DMS114 treated with DMSO at 0.1 percent for 48 hours (cell line): ENCODE measurements at regions not wholly inside any gene's neighbourhood (a gene's known extent, or its start where the extent isn't known, plus 50 kb on each side); places are given as distances from the start of the nearest gene placed in this dataset.

ENCODE experiments used
- DNase-seq: peaks from one replicate; lab custom pipeline; 2025; ENCODE audit not compliant: unreplicated experiment; lab: John Stamatoyannopoulos, UW

DNA sequence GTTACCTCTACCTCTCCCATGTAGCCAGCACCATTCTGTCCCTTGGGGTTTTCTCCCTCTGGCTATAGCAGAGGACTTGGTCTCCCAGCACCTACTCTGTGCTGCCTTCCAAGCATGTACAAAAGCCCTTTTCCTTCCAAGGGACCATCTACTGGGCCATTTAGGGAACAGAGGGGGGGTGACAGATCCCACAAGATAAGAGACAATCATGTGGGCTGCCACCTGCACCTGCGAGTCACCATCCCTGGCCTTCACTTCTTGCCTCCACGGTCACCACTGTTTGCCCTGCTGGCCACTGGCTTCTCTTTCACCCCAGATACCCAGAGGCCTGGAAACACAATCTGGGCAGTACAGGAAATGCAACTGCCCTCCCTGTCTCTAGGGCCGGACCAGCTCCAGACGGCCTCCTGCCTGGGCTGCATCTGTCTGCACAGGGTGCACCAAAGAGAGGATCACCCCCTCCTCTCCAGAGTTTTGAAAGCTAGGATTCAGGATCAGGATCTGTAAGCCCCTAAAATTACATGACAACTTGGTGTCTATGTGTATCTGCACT lies 160.8 kb upstream of the NECTIN1 start:
- DNase-seq: no peak

- DNase-seq: no peak
These were observed 160.1 kb upstream of the NECTIN1 start for GRCh38 chr11:119889111-119889510.

DNA sequence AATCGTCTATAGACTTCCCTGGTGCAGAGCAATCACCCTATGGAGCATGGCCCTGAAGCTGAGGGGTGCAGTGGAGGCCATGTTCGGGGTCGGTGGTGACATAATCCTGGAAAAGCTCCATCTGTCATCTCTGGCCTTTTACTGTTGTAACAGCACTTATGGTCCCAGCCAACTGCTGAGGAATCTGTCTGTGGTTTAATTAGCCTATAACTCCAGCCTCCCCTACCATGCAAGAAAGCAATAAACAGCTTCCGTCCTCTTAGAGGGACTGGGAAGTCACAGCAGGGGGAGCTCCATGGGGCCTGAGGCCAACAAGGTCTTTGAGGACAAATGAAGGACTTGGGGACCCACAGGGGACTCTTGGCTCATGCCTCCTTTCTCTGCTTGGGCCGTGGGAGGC lies 159.1 kb upstream of the NECTIN1 start:
- no peak for DNase-seq

DNA sequence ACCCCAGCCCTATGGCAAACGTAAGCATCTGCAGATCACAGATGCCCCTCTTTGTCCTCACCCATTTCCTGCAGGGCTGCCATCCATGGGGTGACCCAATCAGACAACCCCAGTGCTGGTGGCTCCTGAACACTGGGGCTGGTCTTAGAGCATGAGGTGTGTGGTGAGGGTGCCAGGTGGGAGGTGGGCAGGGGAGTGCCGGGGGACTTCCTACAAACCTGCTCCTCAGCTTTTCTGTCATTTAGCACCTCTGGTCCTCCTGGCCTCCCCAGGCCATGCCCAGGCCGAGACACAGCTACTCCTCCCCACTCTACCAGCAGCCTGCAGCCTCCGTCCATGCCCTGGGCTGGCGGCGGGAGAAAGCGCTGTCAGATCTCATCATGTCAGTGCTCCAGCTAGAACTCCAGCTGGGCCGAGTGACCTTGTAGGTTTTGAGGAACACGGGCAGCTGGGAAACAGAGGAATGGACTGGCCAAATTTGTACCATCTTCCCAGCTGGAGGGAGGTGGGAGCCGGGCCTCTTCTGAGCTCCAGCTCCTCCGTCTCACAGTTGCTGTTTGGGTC lies 157.7 kb upstream of the NECTIN1 start:
- DNase-seq: no peak

- no peak for DNase-seq
These were observed 157.0 kb upstream of the NECTIN1 start for GRCh38 chr11:119885861-119886567.

- no peak for DNase-seq
These were observed 156.1 kb upstream of the NECTIN1 start for GRCh38 chr11:119885067-119885466.

- no peak for DNase-seq
These were observed 153.3 kb upstream of the NECTIN1 start for GRCh38 chr11:119882316-119882715.

- no peak for DNase-seq
These were observed 151.9 kb upstream of the NECTIN1 start for GRCh38 chr11:119880873-119881272.

- DNase-seq: no peak
These were observed 151.1 kb upstream of the NECTIN1 start for GRCh38 chr11:119880143-119880542.

- DNase-seq: no peak
These were observed 150.0 kb upstream of the NECTIN1 start for GRCh38 chr11:119878990-119879389.

DNA sequence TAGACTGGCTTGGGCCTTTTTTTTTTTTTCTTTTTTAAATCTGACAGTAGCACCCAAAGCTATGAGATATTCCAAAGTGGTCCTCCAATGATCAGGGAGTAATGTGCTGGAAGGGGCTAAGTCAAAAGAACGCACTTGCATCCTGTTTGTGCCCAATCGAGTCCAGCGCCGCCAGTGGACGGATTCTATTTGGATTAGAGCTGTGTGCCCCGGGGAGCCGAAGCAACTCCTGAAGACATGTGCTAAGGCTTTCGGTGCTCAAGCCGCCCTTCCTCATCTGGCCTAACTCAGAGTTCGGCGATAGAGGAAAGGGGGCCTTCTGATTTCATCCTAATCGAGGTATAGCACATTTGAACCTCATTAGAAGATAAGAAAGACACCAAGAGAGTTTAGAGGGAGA lies 147.8 kb upstream of the NECTIN1 start:
- no peak for DNase-seq

- no peak for DNase-seq
These were observed 147.0 kb upstream of the NECTIN1 start for GRCh38 chr11:119875841-119876600.

DNA sequence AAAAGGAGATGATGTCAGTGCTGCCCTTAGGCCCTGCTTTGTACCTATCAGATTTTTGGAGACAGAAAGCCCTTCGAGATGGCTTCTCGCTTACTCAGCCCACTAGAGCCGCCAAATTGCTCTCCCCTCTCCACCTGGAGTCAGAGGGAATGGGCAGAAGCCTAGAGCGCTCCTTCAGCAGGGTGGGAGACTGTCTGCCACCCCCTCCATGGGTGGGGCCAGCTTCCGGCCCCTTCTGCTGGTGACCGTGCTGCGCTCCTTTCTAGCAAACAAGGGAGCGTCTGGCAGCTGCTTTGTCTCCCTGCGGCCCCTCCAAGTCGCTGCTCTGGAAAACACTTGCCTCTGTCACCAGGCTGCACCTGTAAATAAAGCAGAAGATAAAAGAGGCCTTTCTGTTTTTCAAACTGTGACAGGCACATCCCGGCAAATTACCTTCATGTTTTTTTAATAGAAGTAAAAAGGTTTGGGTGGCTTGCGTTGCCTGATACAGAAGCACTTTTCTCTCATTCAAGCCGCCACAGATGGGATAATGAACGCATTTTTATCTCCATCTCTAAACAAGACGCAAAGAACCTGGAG lies 145.7 kb upstream of the NECTIN1 start:
- DNase-seq: no peak

DNA sequence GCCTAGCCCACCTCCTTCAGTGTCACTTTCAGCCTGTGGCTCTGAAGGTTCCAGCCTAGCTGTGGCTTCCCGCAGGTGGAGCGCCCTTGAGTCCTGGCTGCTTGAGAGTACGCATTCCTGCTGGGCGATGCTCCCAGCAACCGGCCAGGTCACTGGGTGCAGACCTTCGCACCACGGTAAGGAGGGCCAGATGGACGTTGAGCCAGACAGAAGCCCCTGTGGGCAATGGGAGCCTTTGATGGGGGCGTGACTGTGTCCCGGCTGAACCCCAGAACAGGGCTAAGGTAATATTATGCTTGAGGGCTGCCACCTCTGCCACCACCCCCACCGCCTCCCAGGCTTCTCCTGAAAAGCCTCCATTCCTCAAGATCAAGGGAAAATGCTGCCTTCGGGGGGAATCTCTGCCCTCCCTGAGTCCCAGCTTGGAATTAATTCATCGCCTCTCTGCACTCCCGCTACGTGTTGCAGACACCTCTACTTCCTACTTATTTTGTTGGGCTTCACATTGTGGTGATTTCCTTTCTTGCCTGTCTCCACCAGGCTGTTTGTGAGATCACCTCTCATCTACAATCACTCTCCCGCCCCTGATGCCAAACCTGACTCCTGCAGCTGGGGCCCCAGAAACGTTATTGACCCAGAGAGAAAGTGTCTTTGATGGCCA lies 144.9 kb upstream of the NECTIN1 start:
- no peak for DNase-seq

DNA sequence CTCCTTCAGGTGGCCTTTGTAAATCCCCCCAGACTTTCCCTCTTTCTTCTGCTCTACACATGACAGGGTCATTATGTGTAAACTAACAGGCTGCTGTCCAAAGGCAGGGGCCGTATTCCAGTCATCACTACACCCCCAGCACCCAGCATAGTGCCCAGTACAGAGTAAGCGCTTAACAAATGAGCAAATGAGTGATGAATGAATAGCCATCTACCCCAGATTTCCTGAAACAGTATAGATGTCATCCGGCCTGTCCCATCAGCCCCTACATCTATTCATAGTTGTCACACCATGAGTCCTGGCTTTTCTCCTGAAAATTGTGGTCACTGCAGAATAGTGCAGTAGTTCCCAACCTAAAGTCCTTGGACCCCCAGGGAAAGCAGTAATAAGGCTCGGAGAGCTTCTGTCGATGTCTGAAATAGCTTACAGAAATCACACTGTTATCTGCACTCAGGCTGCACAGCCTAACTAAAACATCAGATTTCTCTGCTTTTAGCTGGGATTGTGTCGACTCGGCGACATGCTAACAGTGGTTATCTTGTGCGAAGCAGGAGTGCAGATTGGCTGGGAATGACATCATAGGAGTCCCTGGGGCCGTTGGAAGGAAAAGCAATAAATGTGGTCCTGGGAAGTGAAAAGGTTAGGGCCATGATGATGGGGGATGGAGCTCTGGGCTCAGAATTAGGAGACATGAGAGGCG lies 143.8 kb upstream of the NECTIN1 start:
- DNase-seq: no peak

DNA sequence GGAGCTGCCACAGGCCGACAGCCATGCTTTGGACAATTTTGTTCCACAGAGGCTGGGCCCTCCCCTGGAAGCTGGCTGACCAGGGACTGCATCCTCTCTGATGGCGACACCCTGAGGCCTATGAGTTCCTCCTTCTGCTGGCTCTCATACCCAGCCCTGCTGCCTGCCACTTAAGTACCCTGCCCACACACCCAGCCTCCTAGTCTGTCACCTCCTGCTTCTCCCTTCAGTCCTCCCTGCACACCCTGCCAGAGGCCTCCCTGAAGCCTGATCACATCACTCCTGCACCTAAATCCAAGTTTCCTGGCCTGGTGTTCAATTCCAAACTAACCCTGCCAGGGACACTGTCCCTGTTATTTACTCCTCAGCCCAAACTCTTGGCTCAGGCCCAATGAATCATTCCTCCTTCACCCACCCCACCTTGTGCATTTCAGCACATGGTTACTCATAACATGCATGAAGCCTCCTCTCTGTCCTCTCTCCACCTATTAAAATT lies 136.7 kb upstream of the NECTIN1 start:
- no peak for DNase-seq

GRCh38 chr11:119864836-119865235 lies 135.8 kb upstream of the NECTIN1 start:
- no peak for DNase-seq

- no peak for DNase-seq
These were observed 135.0 kb upstream of the NECTIN1 start for GRCh38 chr11:119863851-119864601.

DNA sequence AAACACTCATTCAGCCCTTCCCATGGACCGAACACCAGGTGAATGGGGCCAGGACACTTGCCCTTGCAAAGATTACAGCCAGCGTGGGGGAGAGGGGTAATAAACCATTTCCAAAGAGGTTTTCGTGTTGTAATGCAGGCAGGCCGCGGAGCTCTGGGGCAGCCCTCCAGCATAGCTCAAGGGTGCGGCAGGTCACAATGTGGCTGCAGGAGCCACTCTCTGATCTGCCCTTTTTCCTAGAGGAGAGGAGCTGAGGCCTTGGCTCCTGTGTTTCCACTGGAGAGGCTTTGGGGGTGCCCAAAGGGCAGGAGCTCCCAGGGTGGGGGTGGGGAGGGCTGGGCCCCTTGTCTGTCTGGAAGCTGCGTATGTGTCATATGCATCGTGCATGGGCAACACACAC lies 134.2 kb upstream of the NECTIN1 start:
- DNase-seq: no peak

GRCh38 chr11:119861160-119861559 lies 132.2 kb upstream of the NECTIN1 start:
- DNase-seq: no peak
